Astrocyte (in vitro differentiated cells and primary cell): ENCODE measurements at regions not wholly inside any gene's neighbourhood (a gene's known extent, or its start where the extent isn't known, plus 50 kb on each side); places are given as distances from the start of the nearest gene placed in this dataset.

Source experiments
- CTCF ChIP-seq: IDR thresholded peaks from 2 replicates; pipeline ENCODE4 v1.5.1; 2011; ENCODE audit warnings: low read depth, mild to moderate bottlenecking, inconsistent platforms, low read length, moderate library complexity; ENCODE audit not compliant: insufficient read depth
- EZH2 ChIP-seq: IDR thresholded peaks from 2 replicates; pipeline ENCODE4 v1.6.1; 2012; ENCODE audit warnings: mild to moderate bottlenecking, low read length, inconsistent platforms; ENCODE audit not compliant: insufficient read depth

- TF ChIP-seq EZH2 (no peak), CTCF (no peak)
These were observed 51.7 kb upstream of the USP3 start for GRCh38 chr15:63452552-63453136.
